ENCODE measurements at regions not wholly inside any gene's neighbourhood (a gene's known extent, or its start where the extent isn't known, plus 50 kb on each side); places are given as distances from the start of the nearest gene placed in this dataset.

- in situ Hi-C loops (cut with MboI) = loop anchor here (25.0 kb wide), 1 partner anchor 852 kb away; no protein-coding TSS in a partner anchor
- no peak for FAIRE-seq
- no TSS peak for BruUV-seq (replicated peaks)
- no peaks in the 10 kb centered on the region for H3K36me3 ChIP-seq (ENCODE audit: control insufficient read depth, insufficient read depth, low read length)
- H4K20me1 ChIP-seq (replicated peaks; ENCODE audit: control insufficient read depth, insufficient read depth, low read length) = no peaks in the 10 kb centered on the region
- H3K79me2 ChIP-seq (ENCODE audit: control insufficient read depth, insufficient read depth, low read length) = no peaks in the 10 kb centered on the region
- no peak for ATAC-seq
- POLR2A ChIA-PET = interaction anchor here (1.1 to 1.2 kb wide), 2 partner anchors 9 to 21 kb away, joined by 4 read pairs; no protein-coding TSS in a partner anchor
- H3K27ac ChIP-seq (ENCODE audit: extremely low read depth, low read depth, low read length) = no peak overlapping the region
- H3K4me2 ChIP-seq (ENCODE audit: insufficient read depth, low read length) = no peak overlapping the region
- H3K9me1 ChIP-seq (ENCODE audit: control insufficient read depth, insufficient read depth, low read length) = no peaks in the 10 kb centered on the region
- no peak for DNase-seq (ENCODE audit: extremely low read depth in 1 of 4, low spot score in 3 of 4)
- no peak overlapping the region for H3K4me3 ChIP-seq
- 0% methylated on average over 4 of the region's 4 CpGs for WGBS (ENCODE audit: insufficient coverage, low coverage, missing lambda C conversion rate)
- no peaks in the 10 kb centered on the region for H3K27me3 ChIP-seq (ENCODE audit: control insufficient read depth in 2 of 2, insufficient read depth in 2 of 2, low read length in 2 of 2)
- H3K4me1 ChIP-seq (replicated peaks in 1 of 2; ENCODE audit: control insufficient read depth in 2 of 2, insufficient read depth in 2 of 2, low read length in 2 of 2) = no peaks in the 10 kb centered on the region
- no peaks in the 10 kb centered on the region for H3K9me3 ChIP-seq (replicated peaks; ENCODE audit: control insufficient read depth, insufficient read depth, low read depth, low read length)
- no peak overlapping the region for H3K9ac ChIP-seq (ENCODE audit: insufficient read depth in 1 of 2, low read depth in 2 of 2, low read length in 2 of 2)
- H2AFZ ChIP-seq (ENCODE audit: low read depth, low read length) = no peak overlapping the region
- intact Hi-C loops (cut with micrococcal nuclease) = no loop called here
- CTCF ChIA-PET (ENCODE audit: low intra/inter-chr PET ratio) = no interaction called here
- TF ChIP-seq PHTF2 (CRISPR knock-in tag; IDR thresholded peaks at IDR 0.05) (no peak), MEIS2 (IDR thresholded peaks at IDR 0.05; ENCODE audit: partially characterized antibody) (no peak), ATF6 (CRISPR knock-in tag; IDR thresholded peaks at IDR 0.05) (no peak), USF2 (CRISPR knock-in tag; IDR thresholded peaks at IDR 0.05) (no peak), PHB (CRISPR knock-in tag; IDR thresholded peaks at IDR 0.05) (no peak), ZNF197 (CRISPR knock-in tag; IDR thresholded peaks at IDR 0.05; ENCODE audit: low read depth) (no peak), NEUROD1 (IDR thresholded peaks at IDR 0.05; ENCODE audit: borderline replicate concordance, low read depth, low read length, partially characterized antibody) (no peak), SRSF1 (IDR thresholded peaks at IDR 0.05; ENCODE audit: low read depth, low read length) (no peak), FOSL1 (tag; conservative IDR thresholded peaks at IDR 0.05) (no peak), U2AF2 (optimal IDR thresholded peaks at IDR 0.05; ENCODE audit: low read depth, low read length) (no peak), ZNF277 (CRISPR knock-in tag; IDR thresholded peaks at IDR 0.05; ENCODE audit: borderline replicate concordance) (no peak), MCM7 (IDR thresholded peaks at IDR 0.05) (no peak), U2AF1 (optimal IDR thresholded peaks at IDR 0.05; ENCODE audit: low read depth, low read length) (no peak), ELF2 (CRISPR knock-in tag; IDR thresholded peaks at IDR 0.05) (no peak)
- TF ChIP-seq, protein P1, sequence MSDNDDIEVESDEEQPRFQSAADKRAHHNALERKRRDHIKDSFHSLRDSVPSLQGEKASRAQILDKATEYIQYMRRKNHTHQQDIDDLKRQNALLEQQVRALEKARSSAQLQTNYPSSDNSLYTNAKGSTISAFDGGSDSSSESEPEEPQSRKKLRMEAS (CRISPR knock-in tag; IDR thresholded peaks at IDR 0.05) = no peak
Observed at GRCh38 chr11:13189561-13190426, 87.8 kb upstream of the BMAL1 start.
